Stomach (tissue), 8 donors: ENCODE measurements at regions not wholly inside any gene's neighbourhood (a gene's known extent, or its start where the extent isn't known, plus 50 kb on each side); places are given as distances from the start of the nearest gene placed in this dataset.

ENCODE experiments used
- DNase-seq, 2 donors: peaks; one replicate each; pipeline versions ENCODE4 v3.0.0 to v3.0.0-alpha.2; 2013 to 2019
- H3K27ac ChIP-seq, 5 donors: fragments of 200-600 bp in 4 of 5; sonication (generic) in 4 of 5; one replicate each; pipeline ENCODE4 v1.5.1; 2013 to 2019; ENCODE audit warnings: mild to moderate bottlenecking in 1 of 5, moderate library complexity in 1 of 5
- H3K27me3 ChIP-seq, 3 donors: fragments of 200-600 bp; sonication (generic); one replicate each; pipeline ENCODE4 v1.5.1; 2017 to 2019; ENCODE audit warnings: mixed run types in 1 of 3
- H3K36me3 ChIP-seq, 4 donors: fragments of 200-600 bp; sonication (generic); 1 replicate in 3 of 4; 2 replicates in 1 of 4; pipeline ENCODE4 v1.5.1; 2016 to 2019
- H3K4me1 ChIP-seq, 4 donors: fragments of 200-600 bp; sonication (generic); one replicate each; pipeline ENCODE4 v1.5.1; 2016 to 2019
- H3K4me3 ChIP-seq, 4 donors: fragments of 200-600 bp; sonication (generic) in 3 of 4; one replicate each; pipeline ENCODE4 v1.5.1; 2016 to 2019; ENCODE audit warnings: mild to moderate bottlenecking in 1 of 4
- H3K9me3 ChIP-seq, 4 donors: fragments of 200-600 bp; sonication (generic); one replicate each; pipeline ENCODE4 v1.5.1; 2016 to 2019
- EP300 ChIP-seq: sonication (generic); formaldehyde crosslinking; IDR thresholded peaks from one replicate; pipeline ENCODE4 v1.6.1; 2017; ENCODE audit warnings: antibody characterized with exemption
- POLR2A ChIP-seq, 4 donors: fragments of 450-650 bp; IDR thresholded peaks; one replicate each; pipeline ENCODE4 v1.6.1; 2016; ENCODE audit warnings: antibody characterized with exemption in 4 of 4, control low read depth in 2 of 4, mild to moderate bottlenecking in 1 of 4, moderate library complexity in 1 of 4
- POLR2AphosphoS5 ChIP-seq, 3 donors: sonication (generic); formaldehyde crosslinking; IDR thresholded peaks; one replicate each; pipeline ENCODE4 v1.6.1; 2016; ENCODE audit warnings: antibody characterized with exemption in 3 of 3
- WGBS, 5 donors: extraction: QIAGEN DNeasy Blood & Tissue Kit in 3 of 5; methylation state at CpG; one replicate each; pipeline versions ENCODE4 v1.1.5 to v1.1.7; 2013 to 2018; 5-methylcytosine and 5-hydroxymethylcytosine counted together
- intact Hi-C: fragments of 100-400 bp; cut with DNase I; formaldehyde crosslinking; loops from one replicate; pipeline ENCODE4 v1.15.1; 2023; ENCODE audit warnings: low total_unique reads
- TF ChIP-seq, protein P1 (sequence below), 7 experiments: fragments of 450-650 bp in 4 of 7; fragments of 200-600 bp in 3 of 7; sonication (generic) in 3 of 7; IDR thresholded peaks; one replicate each; pipeline ENCODE4 v1.5.1; 2016 to 2019; ENCODE audit warnings: antibody characterized with exemption in 7 of 7, control low read depth in 2 of 7, mild to moderate bottlenecking in 1 of 7
- donor health status: healthy with polysubstance abuse.
- donor health status: Bipolar disorder and iron deficiency.
- donor health status: healthy.

DNA sequence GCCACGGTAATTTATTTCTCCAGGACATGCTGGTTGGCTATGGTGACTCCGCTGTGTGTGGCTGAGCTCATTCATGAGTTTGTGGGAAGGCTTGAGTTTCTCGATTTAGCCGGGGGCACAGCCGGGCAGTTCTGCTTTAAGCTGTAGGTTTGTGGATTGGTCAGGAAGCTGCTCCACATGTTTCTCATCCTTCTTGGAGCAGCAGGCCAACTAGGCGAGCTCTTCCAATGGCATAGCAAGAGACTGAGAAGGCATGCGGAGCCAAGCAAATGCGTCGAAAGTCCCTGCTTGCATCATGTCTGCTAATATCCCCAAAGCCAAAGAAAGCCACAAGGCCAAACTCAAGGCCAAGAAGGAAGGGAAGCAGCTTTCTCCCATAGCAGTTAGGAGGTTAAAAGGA, 71.6 kb upstream of the GREM2 start:
- TF ChIP-seq POLR2A (IDR thresholded peaks at IDR 0.05) (no peak), EP300 (no peak), POLR2AphosphoS5 (IDR thresholded peaks at IDR 0.05) (no peak)
- TF ChIP-seq, protein P1, sequence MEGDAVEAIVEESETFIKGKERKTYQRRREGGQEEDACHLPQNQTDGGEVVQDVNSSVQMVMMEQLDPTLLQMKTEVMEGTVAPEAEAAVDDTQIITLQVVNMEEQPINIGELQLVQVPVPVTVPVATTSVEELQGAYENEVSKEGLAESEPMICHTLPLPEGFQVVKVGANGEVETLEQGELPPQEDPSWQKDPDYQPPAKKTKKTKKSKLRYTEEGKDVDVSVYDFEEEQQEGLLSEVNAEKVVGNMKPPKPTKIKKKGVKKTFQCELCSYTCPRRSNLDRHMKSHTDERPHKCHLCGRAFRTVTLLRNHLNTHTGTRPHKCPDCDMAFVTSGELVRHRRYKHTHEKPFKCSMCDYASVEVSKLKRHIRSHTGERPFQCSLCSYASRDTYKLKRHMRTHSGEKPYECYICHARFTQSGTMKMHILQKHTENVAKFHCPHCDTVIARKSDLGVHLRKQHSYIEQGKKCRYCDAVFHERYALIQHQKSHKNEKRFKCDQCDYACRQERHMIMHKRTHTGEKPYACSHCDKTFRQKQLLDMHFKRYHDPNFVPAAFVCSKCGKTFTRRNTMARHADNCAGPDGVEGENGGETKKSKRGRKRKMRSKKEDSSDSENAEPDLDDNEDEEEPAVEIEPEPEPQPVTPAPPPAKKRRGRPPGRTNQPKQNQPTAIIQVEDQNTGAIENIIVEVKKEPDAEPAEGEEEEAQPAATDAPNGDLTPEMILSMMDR (IDR thresholded peaks at IDR 0.05) = no peak
- no peak overlapping the region for H3K4me3 ChIP-seq
- no peak for DNase-seq
- intact Hi-C loops = no loop called here
- no peaks in the 10 kb centered on the region for H3K4me1 ChIP-seq
- no peaks in the 10 kb centered on the region for H3K9me3 ChIP-seq
- H3K27me3 ChIP-seq = no peaks in the 10 kb centered on the region
- WGBS, 5 donors = 77 to 84% (median 79%) methylated on average over 9 of the region's 9 CpGs
- H3K36me3 ChIP-seq = no peaks in the 10 kb centered on the region
- H3K27ac ChIP-seq = no peak overlapping the region

DNA sequence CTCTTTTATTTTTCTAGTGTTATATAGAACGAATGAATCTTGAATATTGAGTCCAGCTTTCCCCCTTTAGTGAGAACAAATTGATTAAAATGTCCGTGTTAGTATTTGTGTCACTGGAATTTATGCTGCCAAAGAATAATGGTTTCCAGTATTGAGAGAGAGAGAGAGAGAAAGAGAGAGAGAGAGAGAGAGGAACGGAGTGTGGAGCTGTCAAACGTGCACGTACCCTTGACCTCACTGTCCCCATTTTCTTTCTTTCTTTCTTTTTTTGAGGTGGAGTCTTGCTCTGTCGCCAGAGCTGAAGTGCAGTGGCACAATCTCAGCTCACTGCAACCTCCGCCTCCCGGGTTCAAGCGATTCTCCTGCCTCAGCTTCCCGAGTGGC, 70.9 kb upstream of the GREM2 start:
- intact Hi-C loops = no loop called here
- no peak for DNase-seq
- Histone ChIP-seq H3K4me3 (no peak overlapping the region), H3K36me3 (no peaks in the 10 kb centered on the region), H3K27me3 (no peaks in the 10 kb centered on the region), H3K9me3 (no peaks in the 10 kb centered on the region), H3K27ac (no peak overlapping the region), H3K4me1 (no peaks in the 10 kb centered on the region)
- WGBS, 5 donors = 82 to 86% (median 86%) methylated on average over 10 of the region's 10 CpGs
- no peak for TF ChIP-seq EP300
- TF ChIP-seq, protein P1 (IDR thresholded peaks at IDR 0.05) = no peak
- TF ChIP-seq POLR2A (IDR thresholded peaks at IDR 0.05) = no peak
- TF ChIP-seq POLR2AphosphoS5 (IDR thresholded peaks at IDR 0.05) = no peak

DNA sequence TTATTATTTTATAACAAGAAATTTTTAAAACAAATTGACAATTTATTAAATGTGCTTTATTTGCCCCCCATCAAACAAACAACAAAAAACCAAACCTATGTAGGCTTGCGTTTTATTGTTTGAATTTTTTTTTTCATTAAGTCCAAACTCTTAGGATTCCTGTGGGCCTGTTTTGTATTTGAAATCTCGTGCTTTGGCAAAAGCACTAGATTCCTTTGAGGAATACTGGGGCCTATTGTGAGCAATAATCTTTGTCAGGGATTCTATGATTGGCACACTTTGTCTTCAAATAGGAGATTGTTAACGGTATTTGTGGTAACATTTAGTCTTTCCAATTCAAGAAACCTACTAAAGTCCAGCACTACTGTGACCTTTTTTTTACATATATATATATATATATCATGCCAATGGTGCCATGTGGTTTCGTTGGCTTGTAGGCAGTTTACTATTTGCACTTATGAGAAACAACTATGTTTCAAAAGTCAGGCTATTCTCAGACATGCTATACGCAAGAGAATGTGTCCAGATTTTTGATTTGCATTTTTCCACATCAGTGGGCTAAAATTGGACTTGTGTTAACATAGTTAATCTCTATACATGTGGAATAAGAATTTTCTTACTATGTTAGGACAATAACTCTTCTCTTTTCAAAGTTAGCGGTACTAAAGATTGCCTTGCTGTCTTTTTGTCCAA, 70.4 kb upstream of the GREM2 start:
- no peaks in the 10 kb centered on the region for H3K9me3 ChIP-seq
- no peak overlapping the region for H3K27ac ChIP-seq
- TF ChIP-seq POLR2AphosphoS5 (IDR thresholded peaks at IDR 0.05) = no peak
- TF ChIP-seq, protein P1 (IDR thresholded peaks at IDR 0.05) = no peak
- 39 to 64% (median 48%) methylated on average over 6 of the region's 6 CpGs for WGBS, 5 donors
- H3K4me3 ChIP-seq = no peak overlapping the region
- no peak for DNase-seq
- intact Hi-C loops = no loop called here
- no peaks in the 10 kb centered on the region for H3K36me3 ChIP-seq
- H3K27me3 ChIP-seq = no peaks in the 10 kb centered on the region
- H3K4me1 ChIP-seq = no peaks in the 10 kb centered on the region

DNA sequence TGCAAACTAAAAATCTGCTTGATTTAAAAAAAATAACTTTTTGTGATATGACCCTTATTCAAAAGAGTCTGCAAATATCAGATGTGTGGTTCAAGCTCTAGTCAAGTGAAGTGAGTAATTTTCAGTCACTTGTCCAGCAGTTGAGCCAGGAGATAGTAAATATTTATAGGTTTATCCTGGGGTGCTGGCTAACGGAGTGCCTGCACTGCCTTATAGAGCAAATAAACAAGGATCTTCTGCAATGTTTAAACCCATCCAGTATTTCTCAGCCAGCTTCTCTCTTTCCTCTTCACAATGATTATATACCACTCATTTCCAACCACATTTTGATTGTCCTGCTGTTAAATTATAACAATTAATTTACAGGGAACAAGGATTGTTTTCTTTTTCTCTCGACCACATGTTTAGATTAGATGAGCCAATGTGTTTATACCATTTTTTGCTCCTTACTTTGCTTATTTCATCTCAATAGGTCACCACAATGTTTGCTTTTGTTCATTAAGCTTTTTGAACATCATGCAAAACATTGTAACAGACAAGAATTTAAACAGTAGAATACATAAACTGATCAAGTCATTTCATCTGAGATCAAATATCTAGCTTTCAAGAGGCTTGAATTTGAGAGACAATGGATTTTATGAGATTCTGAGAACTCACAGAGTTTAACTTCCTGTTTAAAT, 60.3 kb upstream of the GREM2 start:
- H3K4me1 ChIP-seq = no peaks in the 10 kb centered on the region
- H3K9me3 ChIP-seq = no peaks in the 10 kb centered on the region
- H3K4me3 ChIP-seq = no peak overlapping the region
- DNase-seq = no peak
- TF ChIP-seq POLR2AphosphoS5 (IDR thresholded peaks at IDR 0.05) (no peak), POLR2A (IDR thresholded peaks at IDR 0.05) (no peak), EP300 (no peak)
- TF ChIP-seq, protein P1 (IDR thresholded peaks at IDR 0.05) = no peak
- no peaks in the 10 kb centered on the region for H3K36me3 ChIP-seq
- WGBS, 5 donors = 38 to 46% (median 43%) methylated on average over 2 of the region's 2 CpGs
- H3K27ac ChIP-seq = no peak overlapping the region
- no peaks in the 10 kb centered on the region for H3K27me3 ChIP-seq
- intact Hi-C loops = no loop called here
